ENCODE measurements at regions not wholly inside any gene's neighbourhood (a gene's known extent, or its start where the extent isn't known, plus 50 kb on each side); places are given as distances from the start of the nearest gene placed in this dataset.
A peak's percentile ranks its signal among the peaks of the same experiment; 100 is the strongest.

- no peaks in the 10 kb centered on the region for H3K36me3 ChIP-seq (ENCODE audit: control insufficient read depth, insufficient read depth, low read length)
- no peaks in the 10 kb centered on the region for H3K79me2 ChIP-seq (ENCODE audit: control insufficient read depth, insufficient read depth, low read length)
- no peak overlapping the region for H3K4me2 ChIP-seq (ENCODE audit: extremely low read depth, insufficient read depth, low read length)
- H3K9me3 ChIP-seq (ENCODE audit: control insufficient read depth, insufficient read depth, low read depth, low read length) = no peaks in the 10 kb centered on the region
- TF ChIP-seq EZH2 (IDR thresholded peaks at IDR 0.05; ENCODE audit: low read length, missing control alignments) (no peak), CTCF (conservative IDR thresholded peaks at IDR 0.05 in 1 of 2, IDR thresholded peaks at IDR 0.05 in 1 of 2; ENCODE audit: low read depth in 1 of 2, low read length in 2 of 2) (no peak)
- DNase-seq (ENCODE audit: low read depth in 2 of 2) = peak in 1 of 2 donors; percentile 69
- H2AFZ ChIP-seq (ENCODE audit: low read length) = no peak overlapping the region
- peaks cover 17% of the 10 kb centered on the region for H3K27me3 ChIP-seq (ENCODE audit: control insufficient read depth, insufficient read depth, low read length)
- no peak overlapping the region for H3K9ac ChIP-seq (ENCODE audit: insufficient read depth, low read length)
- H3K4me3 ChIP-seq (replicated peaks in 1 of 4; ENCODE audit: control extremely low read depth in 1 of 4, insufficient read depth in 1 of 4, low read depth in 3 of 4, low read length in 4 of 4) = no peak overlapping the region
- H4K20me1 ChIP-seq (ENCODE audit: control insufficient read depth, extremely low read depth, insufficient read depth, low read length) = no peaks in the 10 kb centered on the region
- H3K27ac ChIP-seq (ENCODE audit: insufficient read depth, low read length) = no peak overlapping the region
- H3K4me1 ChIP-seq (ENCODE audit: control insufficient read depth, extremely low read depth, insufficient read depth, low read length) = no peaks in the 10 kb centered on the region
Observed at GRCh38 chr15:70526221-70526973, 237.0 kb downstream of the UACA start.

GRCh38 chr15:70525551-70525950, 237.8 kb downstream of the UACA start:
- Histone ChIP-seq H2AFZ (ENCODE audit: low read length) (no peak overlapping the region), H3K27me3 (ENCODE audit: control insufficient read depth, insufficient read depth, low read length) (peaks cover 20% of the 10 kb centered on the region), H3K79me2 (ENCODE audit: control insufficient read depth, insufficient read depth, low read length) (no peaks in the 10 kb centered on the region), H3K36me3 (ENCODE audit: control insufficient read depth, insufficient read depth, low read length) (no peaks in the 10 kb centered on the region), H3K4me2 (ENCODE audit: extremely low read depth, insufficient read depth, low read length) (no peak overlapping the region), H3K9ac (ENCODE audit: insufficient read depth, low read length) (no peak overlapping the region), H3K4me1 (ENCODE audit: control insufficient read depth, extremely low read depth, insufficient read depth, low read length) (no peaks in the 10 kb centered on the region), H3K4me3 (replicated peaks in 1 of 4; ENCODE audit: control extremely low read depth in 1 of 4, insufficient read depth in 1 of 4, low read depth in 3 of 4, low read length in 4 of 4) (no peak overlapping the region), H3K9me3 (ENCODE audit: control insufficient read depth, insufficient read depth, low read depth, low read length) (no peaks in the 10 kb centered on the region), H4K20me1 (ENCODE audit: control insufficient read depth, extremely low read depth, insufficient read depth, low read length) (no peaks in the 10 kb centered on the region), H3K27ac (ENCODE audit: insufficient read depth, low read length) (no peak overlapping the region)
- DNase-seq (ENCODE audit: low read depth in 2 of 2) = no peak
- TF ChIP-seq CTCF (conservative IDR thresholded peaks at IDR 0.05 in 1 of 2, IDR thresholded peaks at IDR 0.05 in 1 of 2; ENCODE audit: low read depth in 1 of 2, low read length in 2 of 2) = no peak
- no peak for TF ChIP-seq EZH2 (IDR thresholded peaks at IDR 0.05; ENCODE audit: low read length, missing control alignments)

GRCh38 chr15:70524470-70524869, 238.9 kb downstream of the UACA start:
- Histone ChIP-seq H3K9ac (ENCODE audit: insufficient read depth, low read length) (no peak overlapping the region), H3K79me2 (ENCODE audit: control insufficient read depth, insufficient read depth, low read length) (no peaks in the 10 kb centered on the region), H2AFZ (ENCODE audit: low read length) (no peak overlapping the region), H3K36me3 (ENCODE audit: control insufficient read depth, insufficient read depth, low read length) (no peaks in the 10 kb centered on the region), H3K27me3 (ENCODE audit: control insufficient read depth, insufficient read depth, low read length) (peaks cover 22% of the 10 kb centered on the region), H3K27ac (ENCODE audit: insufficient read depth, low read length) (no peak overlapping the region), H4K20me1 (ENCODE audit: control insufficient read depth, extremely low read depth, insufficient read depth, low read length) (no peaks in the 10 kb centered on the region), H3K4me1 (ENCODE audit: control insufficient read depth, extremely low read depth, insufficient read depth, low read length) (no peaks in the 10 kb centered on the region), H3K9me3 (ENCODE audit: control insufficient read depth, insufficient read depth, low read depth, low read length) (no peaks in the 10 kb centered on the region), H3K4me2 (ENCODE audit: extremely low read depth, insufficient read depth, low read length) (no peak overlapping the region), H3K4me3 (replicated peaks in 1 of 4; ENCODE audit: control extremely low read depth in 1 of 4, insufficient read depth in 1 of 4, low read depth in 3 of 4, low read length in 4 of 4) (no peak overlapping the region)
- DNase-seq (ENCODE audit: low read depth in 2 of 2) = no peak
- TF ChIP-seq EZH2 (IDR thresholded peaks at IDR 0.05; ENCODE audit: low read length, missing control alignments) (no peak), CTCF (conservative IDR thresholded peaks at IDR 0.05 in 1 of 2, IDR thresholded peaks at IDR 0.05 in 1 of 2; ENCODE audit: low read depth in 1 of 2, low read length in 2 of 2) (no peak)
